Mammary epithelial cell (primary cell): ENCODE measurements at regions not wholly inside any gene's neighbourhood (a gene's known extent, or its start where the extent isn't known, plus 50 kb on each side); places are given as distances from the start of the nearest gene placed in this dataset.

Experiments
- CTCF ChIP-seq, 2 donors: IDR thresholded peaks in 1 of 2; conservative IDR thresholded peaks in 1 of 2; 2 replicates each; pipeline ENCODE4 v1.5.1; 2011 to 2012; ENCODE audit warnings: inconsistent platforms in 2 of 2, low read length in 2 of 2, mild to moderate bottlenecking in 2 of 2, control low read depth in 1 of 2, low read depth in 1 of 2; ENCODE audit not compliant: insufficient read depth in 1 of 2; ENCODE audit errors: extremely low read depth in 1 of 2
- EZH2 ChIP-seq: IDR thresholded peaks from 2 replicates; pipeline ENCODE4 v1.6.1; 2012; ENCODE audit warnings: low read length, inconsistent platforms, borderline replicate concordance

GRCh38 chr10:29836396-29836795 lies 201.6 kb upstream of the SVIL start:
- TF ChIP-seq CTCF (conservative IDR thresholded peaks at IDR 0.05 in 1 of 2, IDR thresholded peaks at IDR 0.05 in 1 of 2; ENCODE audit: extremely low read depth in 1 of 2, insufficient read depth in 1 of 2, low read depth in 1 of 2, low read length in 2 of 2) (no peak), EZH2 (no peak)
